DLD1 (cell line): ENCODE measurements at regions not wholly inside any gene's neighbourhood (a gene's known extent, or its start where the extent isn't known, plus 50 kb on each side); places are given as distances from the start of the nearest gene placed in this dataset.
"Not testable (repeated sequence)": the region's sequence is repeated elsewhere in the genome, so short reads cannot be mapped to it uniquely, and the experiment has no call there.

Experiments used
- in situ Hi-C: cut with HindIII; loops from 2 replicates; pipeline ENCODE4 v1.10.0; 2017; ENCODE audit warnings: low sequenced_read_pairs

GRCh38 chr1:30148676-30149075 lies 574.7 kb downstream of the MATN1 start:
- in situ Hi-C loops: no loop called here

GRCh38 chr1:30147188-30147587 lies 576.2 kb downstream of the MATN1 start:
- in situ Hi-C loops: no loop called here

DNA sequence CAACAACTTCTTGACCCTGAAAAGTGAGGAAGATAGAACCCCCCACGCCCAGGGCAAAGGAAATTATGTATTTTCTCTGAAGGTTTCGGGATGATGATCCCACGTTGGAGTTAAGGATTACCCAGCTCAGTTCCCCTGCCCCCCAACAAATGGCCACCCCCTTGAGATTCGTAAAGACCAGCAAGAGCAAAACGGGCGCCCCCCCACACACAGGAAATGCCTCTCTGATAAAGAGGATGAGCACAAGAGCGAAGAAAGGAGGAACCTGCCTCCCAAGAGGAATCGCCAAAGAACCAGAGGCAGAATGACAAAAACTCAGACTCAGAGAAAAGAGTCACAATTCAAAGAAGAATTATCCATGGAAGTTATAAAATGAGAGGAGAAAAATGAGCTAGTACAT lies 576.9 kb downstream of the MATN1 start:
- in situ Hi-C loops: no loop called here

DNA sequence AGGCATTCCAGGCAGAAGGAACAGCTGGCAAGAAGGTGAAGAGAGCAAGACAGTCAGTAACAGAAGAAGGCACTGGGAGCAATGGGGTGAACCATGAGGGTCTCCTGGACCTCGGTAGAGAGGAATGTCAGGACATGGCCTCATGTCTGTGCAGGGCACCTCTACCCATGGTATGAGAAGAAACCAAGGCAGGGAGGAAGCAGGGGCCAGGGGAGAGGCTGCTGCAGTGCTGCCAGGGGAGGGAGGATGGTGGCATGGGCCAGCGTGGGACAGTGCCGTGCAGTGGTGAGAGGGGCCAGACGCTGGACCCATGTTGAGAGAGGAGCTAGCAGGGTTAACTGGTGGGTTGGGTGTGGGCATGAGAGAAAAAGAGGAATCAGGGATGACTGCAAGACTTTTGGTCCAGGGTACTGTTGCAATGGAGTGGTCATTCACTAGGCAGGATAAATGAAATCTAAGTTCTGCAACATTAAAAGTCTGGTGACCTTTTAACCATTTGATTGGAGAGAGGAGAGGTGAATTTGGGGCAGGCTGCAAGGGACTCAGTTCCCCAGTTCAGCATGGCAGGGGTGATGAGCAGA lies 577.6 kb downstream of the MATN1 start:
- in situ Hi-C loops: no loop called here

- in situ Hi-C loops: no loop called here
Measured at GRCh38 chr1:30144831-30145230, 578.6 kb downstream of the MATN1 start.

GRCh38 chr1:30143517-30143916 lies 579.9 kb downstream of the MATN1 start:
- in situ Hi-C loops: no loop called here

- in situ Hi-C loops: no loop called here
Measured at GRCh38 chr1:30140566-30140965, 582.8 kb downstream of the MATN1 start.

DNA sequence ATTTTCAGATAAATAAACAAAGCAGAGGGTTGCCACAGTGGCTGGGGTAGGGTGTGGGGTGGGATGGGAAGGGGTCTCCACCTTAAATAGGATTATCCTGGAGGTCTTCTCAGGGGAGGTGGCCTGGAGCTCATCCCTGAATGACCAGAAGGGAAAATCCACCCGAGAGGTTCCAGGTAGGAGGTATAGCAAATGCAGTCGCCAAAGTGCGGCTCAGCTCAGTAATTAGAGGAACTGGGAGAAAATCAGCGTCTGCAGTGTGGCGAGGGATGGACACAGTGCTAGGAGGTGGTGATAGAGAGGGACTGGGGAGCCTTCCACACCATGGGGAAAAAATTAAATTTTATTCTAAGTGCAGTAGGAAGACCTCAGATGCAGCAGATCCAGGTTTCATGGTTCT lies 584.5 kb downstream of the MATN1 start:
- in situ Hi-C loops: no loop called here

- in situ Hi-C loops: no loop called here
Measured at GRCh38 chr1:30137001-30137400, 586.4 kb downstream of the MATN1 start.

DNA sequence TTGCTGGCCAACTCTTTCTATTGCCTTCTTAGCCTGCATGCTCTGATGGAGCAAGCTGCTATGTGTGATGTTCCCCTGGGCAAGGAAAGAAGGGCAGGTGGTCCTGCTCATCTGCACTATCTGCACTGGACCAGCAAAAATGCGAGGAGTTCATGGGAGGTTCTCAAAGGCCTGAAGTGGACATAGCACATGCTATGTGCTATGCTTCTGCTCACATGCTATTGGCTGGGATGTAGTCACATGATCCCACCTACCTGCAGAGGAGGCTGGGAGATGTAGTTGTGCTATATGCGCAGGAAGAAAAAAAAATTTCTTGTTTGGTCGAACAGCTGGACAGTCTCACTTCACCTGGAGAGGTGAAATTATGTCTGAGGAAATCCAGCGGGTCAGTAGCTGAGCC lies 587.7 kb downstream of the MATN1 start:
- in situ Hi-C loops: no loop called here

GRCh38 chr1:30134466-30135217 lies 588.7 kb downstream of the MATN1 start:
- in situ Hi-C loops: no loop called here

DNA sequence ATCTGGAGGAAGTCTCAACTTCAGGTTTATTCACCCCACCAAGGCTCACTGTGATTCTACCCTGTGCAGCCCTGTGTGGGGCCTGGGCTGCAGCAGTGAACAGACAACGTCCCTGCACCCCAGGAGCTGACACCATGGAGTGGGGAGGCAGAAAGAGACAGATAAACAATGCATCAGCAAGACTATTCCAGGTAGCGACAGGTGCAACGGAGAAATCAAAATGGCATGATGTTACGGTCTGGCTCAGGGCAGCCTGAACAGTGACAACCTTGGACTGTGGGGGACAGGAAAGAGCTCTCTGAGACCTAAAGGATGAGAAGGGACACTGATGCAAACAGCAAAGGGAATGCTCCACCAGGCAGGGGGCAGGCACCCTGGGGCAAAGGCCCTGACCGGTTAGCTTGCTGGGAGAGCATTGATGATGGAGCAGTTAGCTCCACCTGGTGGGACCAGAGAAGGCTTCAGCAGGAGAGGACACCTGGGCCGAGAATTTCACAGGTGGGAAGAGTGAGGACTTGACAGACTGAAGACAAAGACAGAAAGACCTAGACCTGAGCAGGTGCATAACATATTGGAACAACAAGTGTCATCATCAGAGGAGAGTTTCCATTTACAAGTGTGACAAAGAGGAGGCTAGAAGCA lies 589.9 kb downstream of the MATN1 start:
- in situ Hi-C loops: no loop called here

DNA sequence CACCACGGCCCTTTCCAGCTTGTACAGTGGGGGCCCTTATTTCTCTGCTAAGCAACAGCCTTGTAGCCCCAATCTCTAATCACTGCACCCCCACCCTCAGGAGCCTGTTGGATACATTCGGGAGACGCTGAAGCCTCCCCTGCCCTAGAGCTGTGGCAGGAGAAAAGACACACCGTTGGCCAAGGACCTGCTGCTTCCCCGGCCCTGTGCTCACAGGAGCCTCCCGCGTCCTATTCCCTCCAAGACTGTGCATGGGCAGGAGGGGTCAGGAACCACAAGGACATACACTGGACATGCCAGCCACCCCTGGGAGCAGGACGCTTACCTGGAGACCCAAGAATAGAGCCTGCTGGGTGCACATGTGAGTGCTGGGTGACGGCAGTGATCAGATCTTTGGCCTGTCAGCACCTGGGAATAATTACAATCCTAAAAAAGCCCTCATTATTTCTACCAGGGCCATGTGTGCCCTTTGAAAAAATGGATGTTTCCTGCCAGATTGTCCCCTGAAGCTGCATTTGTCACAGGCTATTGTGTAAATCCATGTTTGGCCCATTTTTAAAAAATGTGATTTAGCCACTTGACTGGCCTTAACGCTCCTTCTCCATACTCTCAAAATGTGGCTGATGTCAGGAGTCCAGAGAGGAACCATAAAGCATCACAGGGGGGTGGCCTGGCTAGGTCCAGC lies 590.6 kb downstream of the MATN1 start:
- in situ Hi-C loops: no loop called here

- in situ Hi-C loops: not testable (repeated sequence)
Measured at GRCh38 chr1:30130566-30130965, 592.8 kb downstream of the MATN1 start.

DNA sequence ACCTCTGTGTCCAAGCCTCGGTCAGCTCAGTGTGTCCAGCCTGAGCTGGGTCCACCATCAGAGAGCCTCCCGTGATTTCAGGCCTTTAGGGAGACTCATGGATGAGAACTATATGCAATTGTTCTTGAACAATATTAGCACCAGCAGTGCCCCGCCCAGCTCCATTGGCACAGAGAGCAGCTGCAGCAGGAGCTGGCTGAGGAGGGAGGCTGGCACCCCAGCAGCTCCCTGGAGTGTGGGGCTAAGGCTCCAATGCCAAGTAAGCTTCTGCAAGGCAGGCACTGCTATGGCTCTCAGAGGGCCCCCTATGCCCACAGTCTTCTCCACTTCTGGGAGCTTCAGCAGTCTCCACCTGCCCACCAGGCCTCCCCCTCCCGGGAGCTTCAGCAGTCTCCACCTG lies 593.3 kb downstream of the MATN1 start:
- in situ Hi-C loops: no loop called here

GRCh38 chr1:30129421-30130055 lies 593.8 kb downstream of the MATN1 start:
- in situ Hi-C loops: no loop called here

- in situ Hi-C loops: no loop called here
Measured at GRCh38 chr1:30129001-30129408, 594.4 kb downstream of the MATN1 start.

GRCh38 chr1:30126848-30127247 lies 596.5 kb downstream of the MATN1 start:
- in situ Hi-C loops: no loop called here

- in situ Hi-C loops: no loop called here
Measured at GRCh38 chr1:30125821-30126170, 597.6 kb downstream of the MATN1 start.

DNA sequence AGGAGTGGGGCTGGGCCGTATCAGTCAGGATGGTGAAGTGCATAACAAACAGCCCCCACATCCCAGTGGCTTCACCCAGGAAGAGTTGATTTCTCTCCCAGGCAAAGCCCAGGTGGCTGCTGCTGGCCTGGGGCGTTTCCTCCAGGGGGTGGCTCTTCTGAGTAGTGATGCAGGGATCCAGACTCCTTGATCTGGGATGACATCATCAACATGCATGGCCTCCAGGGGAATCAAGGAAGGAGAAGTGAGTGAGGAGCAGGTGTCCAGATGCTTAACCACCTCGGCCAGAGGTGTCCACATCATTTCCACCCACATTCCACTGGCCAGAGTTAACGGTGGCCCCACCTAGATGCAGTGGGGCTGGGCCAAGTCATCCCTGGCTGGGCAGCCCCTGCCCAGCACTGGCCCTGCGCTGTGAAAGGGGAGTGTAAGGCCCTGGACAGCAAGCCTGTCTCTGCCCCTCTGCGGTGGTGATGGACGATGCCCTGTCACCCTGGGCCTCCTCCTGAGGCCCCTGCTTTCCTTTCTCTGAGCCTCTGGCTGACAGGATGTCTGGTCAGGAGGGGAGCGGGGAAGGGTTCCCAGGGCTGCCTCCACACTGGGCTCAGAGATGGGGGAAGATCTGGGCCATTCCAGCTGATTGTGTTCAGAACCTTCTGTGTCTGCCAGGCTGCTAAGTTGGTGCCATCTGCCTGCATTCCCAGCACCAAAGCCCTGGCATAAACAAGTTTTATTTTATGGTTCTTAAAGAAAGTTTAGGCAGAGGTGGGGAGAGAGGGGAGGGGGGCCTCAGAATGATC lies 598.2 kb downstream of the MATN1 start:
- in situ Hi-C loops: no loop called here

GRCh38 chr1:30123896-30124295 lies 599.5 kb downstream of the MATN1 start:
- in situ Hi-C loops: no loop called here
